ENCODE measurements at regions not wholly inside any gene's neighbourhood (a gene's known extent, or its start where the extent isn't known, plus 50 kb on each side); places are given as distances from the start of the nearest gene placed in this dataset.

GRCh38 chr18:56351911-56352500, 286.4 kb downstream of the TXNL1 start:
- Histone ChIP-seq H3K27ac (ENCODE audit: low read length) (no peak overlapping the region), H3K4me1 (ENCODE audit: control insufficient read depth, insufficient read depth, low read length) (no peaks in the 10 kb centered on the region), H3K4me3 (ENCODE audit: low read length in 2 of 2) (no peak overlapping the region), H3K9me3 (ENCODE audit: control insufficient read depth in 2 of 2, low read length in 2 of 2) (peaks cover 0 to 5% of the 10 kb centered on the region in 2 donors), H3K27me3 (ENCODE audit: control insufficient read depth in 1 of 2, insufficient read depth in 2 of 2, low read length in 2 of 2) (no peaks in the 10 kb centered on the region), H3K9ac (ENCODE audit: low read length in 2 of 2) (no peak overlapping the region), H3K36me3 (ENCODE audit: control insufficient read depth in 2 of 2, insufficient read depth in 2 of 2, low read length in 2 of 2) (no peaks in the 10 kb centered on the region)

- H3K27me3 ChIP-seq (ENCODE audit: control insufficient read depth in 1 of 2, insufficient read depth in 2 of 2, low read length in 2 of 2), result no peaks in the 10 kb centered on the region
- H3K4me1 ChIP-seq (ENCODE audit: control insufficient read depth, insufficient read depth, low read length), result no peaks in the 10 kb centered on the region
- no peaks in the 10 kb centered on the region for H3K36me3 ChIP-seq (ENCODE audit: control insufficient read depth in 2 of 2, insufficient read depth in 2 of 2, low read length in 2 of 2)
- H3K9me3 ChIP-seq (ENCODE audit: control insufficient read depth in 2 of 2, low read length in 2 of 2), result no peaks in the 10 kb centered on the region
- no peak overlapping the region for H3K4me3 ChIP-seq (ENCODE audit: low read length in 2 of 2)
- H3K27ac ChIP-seq (ENCODE audit: low read length), result no peak overlapping the region
- H3K9ac ChIP-seq (ENCODE audit: low read length in 2 of 2), result no peak overlapping the region
These were observed 300.9 kb downstream of the TXNL1 start for GRCh38 chr18:56337507-56337906.

- no peak overlapping the region for H3K27ac ChIP-seq (ENCODE audit: low read length)
- H3K9ac ChIP-seq (ENCODE audit: low read length in 2 of 2), result no peak overlapping the region
- H3K4me3 ChIP-seq (ENCODE audit: low read length in 2 of 2), result no peak overlapping the region
- no peaks in the 10 kb centered on the region for H3K4me1 ChIP-seq (ENCODE audit: control insufficient read depth, insufficient read depth, low read length)
- H3K27me3 ChIP-seq (ENCODE audit: control insufficient read depth in 1 of 2, insufficient read depth in 2 of 2, low read length in 2 of 2), result no peaks in the 10 kb centered on the region
- no peaks in the 10 kb centered on the region for H3K36me3 ChIP-seq (ENCODE audit: control insufficient read depth in 2 of 2, insufficient read depth in 2 of 2, low read length in 2 of 2)
- H3K9me3 ChIP-seq (ENCODE audit: control insufficient read depth in 2 of 2, low read length in 2 of 2), result no peaks in the 10 kb centered on the region
These were observed 304.6 kb downstream of the TXNL1 start for GRCh38 chr18:56333839-56334238.

- Histone ChIP-seq H3K9ac (ENCODE audit: low read length in 2 of 2) (no peak overlapping the region), H3K27me3 (ENCODE audit: control insufficient read depth in 1 of 2, insufficient read depth in 2 of 2, low read length in 2 of 2) (no peaks in the 10 kb centered on the region), H3K36me3 (ENCODE audit: control insufficient read depth in 2 of 2, insufficient read depth in 2 of 2, low read length in 2 of 2) (no peaks in the 10 kb centered on the region), H3K4me1 (ENCODE audit: control insufficient read depth, insufficient read depth, low read length) (no peaks in the 10 kb centered on the region), H3K27ac (ENCODE audit: low read length) (no peak overlapping the region), H3K9me3 (ENCODE audit: control insufficient read depth in 2 of 2, low read length in 2 of 2) (no peaks in the 10 kb centered on the region), H3K4me3 (ENCODE audit: low read length in 2 of 2) (no peak overlapping the region)
These were observed 305.2 kb downstream of the TXNL1 start for GRCh38 chr18:56333146-56333545.

- no peaks in the 10 kb centered on the region for H3K27me3 ChIP-seq (ENCODE audit: control insufficient read depth in 1 of 2, insufficient read depth in 2 of 2, low read length in 2 of 2)
- no peak overlapping the region for H3K27ac ChIP-seq (ENCODE audit: low read length)
These were observed 306.0 kb downstream of the TXNL1 start for GRCh38 chr18:56332371-56332770.

GRCh38 chr18:56330366-56331110, 307.9 kb downstream of the TXNL1 start:
- Histone ChIP-seq H3K27ac (ENCODE audit: low read length) (no peak overlapping the region), H3K9ac (ENCODE audit: low read length in 2 of 2) (no peak overlapping the region), H3K4me3 (ENCODE audit: low read length in 2 of 2) (no peak overlapping the region), H3K36me3 (ENCODE audit: control insufficient read depth in 2 of 2, insufficient read depth in 2 of 2, low read length in 2 of 2) (no peaks in the 10 kb centered on the region), H3K9me3 (ENCODE audit: control insufficient read depth in 2 of 2, low read length in 2 of 2) (no peaks in the 10 kb centered on the region), H3K4me1 (ENCODE audit: control insufficient read depth, insufficient read depth, low read length) (no peaks in the 10 kb centered on the region), H3K27me3 (ENCODE audit: control insufficient read depth in 1 of 2, insufficient read depth in 2 of 2, low read length in 2 of 2) (no peaks in the 10 kb centered on the region)

More at GRCh38 chr18:56332371-56332770, 306.0 kb downstream of the TXNL1 start:
- H3K9me3 ChIP-seq (ENCODE audit: control insufficient read depth in 2 of 2, low read length in 2 of 2), result no peaks in the 10 kb centered on the region
- no peak overlapping the region for H3K4me3 ChIP-seq (ENCODE audit: low read length in 2 of 2)
- no peak overlapping the region for H3K9ac ChIP-seq (ENCODE audit: low read length in 2 of 2)
- no peaks in the 10 kb centered on the region for H3K36me3 ChIP-seq (ENCODE audit: control insufficient read depth in 2 of 2, insufficient read depth in 2 of 2, low read length in 2 of 2)
- no peaks in the 10 kb centered on the region for H3K4me1 ChIP-seq (ENCODE audit: control insufficient read depth, insufficient read depth, low read length)

GRCh38 chr18:56329536-56329935, 308.9 kb downstream of the TXNL1 start:
- Histone ChIP-seq H3K27ac (ENCODE audit: low read length) (no peak overlapping the region), H3K9me3 (ENCODE audit: control insufficient read depth in 2 of 2, low read length in 2 of 2) (no peaks in the 10 kb centered on the region)

GRCh38 chr18:56327191-56327885, 311.1 kb downstream of the TXNL1 start:
- Histone ChIP-seq H3K36me3 (ENCODE audit: control insufficient read depth in 2 of 2, insufficient read depth in 2 of 2, low read length in 2 of 2) (no peaks in the 10 kb centered on the region), H3K9ac (ENCODE audit: low read length in 2 of 2) (no peak overlapping the region), H3K4me3 (ENCODE audit: low read length in 2 of 2) (no peak overlapping the region), H3K9me3 (ENCODE audit: control insufficient read depth in 2 of 2, low read length in 2 of 2) (no peaks in the 10 kb centered on the region), H3K27ac (ENCODE audit: low read length) (no peak overlapping the region), H3K27me3 (ENCODE audit: control insufficient read depth in 1 of 2, insufficient read depth in 2 of 2, low read length in 2 of 2) (no peaks in the 10 kb centered on the region), H3K4me1 (ENCODE audit: control insufficient read depth, insufficient read depth, low read length) (no peaks in the 10 kb centered on the region)

More at GRCh38 chr18:56329536-56329935, 308.9 kb downstream of the TXNL1 start:
- Histone ChIP-seq H3K9ac (ENCODE audit: low read length in 2 of 2) (no peak overlapping the region), H3K4me1 (ENCODE audit: control insufficient read depth, insufficient read depth, low read length) (no peaks in the 10 kb centered on the region), H3K27me3 (ENCODE audit: control insufficient read depth in 1 of 2, insufficient read depth in 2 of 2, low read length in 2 of 2) (no peaks in the 10 kb centered on the region), H3K36me3 (ENCODE audit: control insufficient read depth in 2 of 2, insufficient read depth in 2 of 2, low read length in 2 of 2) (no peaks in the 10 kb centered on the region), H3K4me3 (ENCODE audit: low read length in 2 of 2) (no peak overlapping the region)

GRCh38 chr18:56326336-56327072, 311.9 kb downstream of the TXNL1 start:
- no peak overlapping the region for H3K4me3 ChIP-seq (ENCODE audit: low read length in 2 of 2)
- no peaks in the 10 kb centered on the region for H3K36me3 ChIP-seq (ENCODE audit: control insufficient read depth in 2 of 2, insufficient read depth in 2 of 2, low read length in 2 of 2)
- H3K27me3 ChIP-seq (ENCODE audit: control insufficient read depth in 1 of 2, insufficient read depth in 2 of 2, low read length in 2 of 2), result no peaks in the 10 kb centered on the region
- no peak overlapping the region for H3K9ac ChIP-seq (ENCODE audit: low read length in 2 of 2)
- no peak overlapping the region for H3K27ac ChIP-seq (ENCODE audit: low read length)
- no peaks in the 10 kb centered on the region for H3K9me3 ChIP-seq (ENCODE audit: control insufficient read depth in 2 of 2, low read length in 2 of 2)
- H3K4me1 ChIP-seq (ENCODE audit: control insufficient read depth, insufficient read depth, low read length), result no peaks in the 10 kb centered on the region

- H3K9ac ChIP-seq (ENCODE audit: low read length in 2 of 2), result no peak overlapping the region
- H3K4me3 ChIP-seq (ENCODE audit: low read length in 2 of 2), result no peak overlapping the region
- no peak overlapping the region for H3K27ac ChIP-seq (ENCODE audit: low read length)
- H3K4me1 ChIP-seq (ENCODE audit: control insufficient read depth, insufficient read depth, low read length), result no peaks in the 10 kb centered on the region
- no peaks in the 10 kb centered on the region for H3K9me3 ChIP-seq (ENCODE audit: control insufficient read depth in 2 of 2, low read length in 2 of 2)
- H3K27me3 ChIP-seq (ENCODE audit: control insufficient read depth in 1 of 2, insufficient read depth in 2 of 2, low read length in 2 of 2), result no peaks in the 10 kb centered on the region
- no peaks in the 10 kb centered on the region for H3K36me3 ChIP-seq (ENCODE audit: control insufficient read depth in 2 of 2, insufficient read depth in 2 of 2, low read length in 2 of 2)
These were observed 314.7 kb downstream of the TXNL1 start for GRCh38 chr18:56323673-56324072.

All from stomach smooth muscle (tissue), 2 donors.